NCI-H146 (cell line): ENCODE measurements at regions not wholly inside any gene's neighbourhood (a gene's known extent, or its start where the extent isn't known, plus 50 kb on each side); places are given as distances from the start of the nearest gene placed in this dataset.

Source experiments
- DNase-seq: peaks from one replicate; lab custom pipeline; 2025; lab: John Stamatoyannopoulos, UW

DNA sequence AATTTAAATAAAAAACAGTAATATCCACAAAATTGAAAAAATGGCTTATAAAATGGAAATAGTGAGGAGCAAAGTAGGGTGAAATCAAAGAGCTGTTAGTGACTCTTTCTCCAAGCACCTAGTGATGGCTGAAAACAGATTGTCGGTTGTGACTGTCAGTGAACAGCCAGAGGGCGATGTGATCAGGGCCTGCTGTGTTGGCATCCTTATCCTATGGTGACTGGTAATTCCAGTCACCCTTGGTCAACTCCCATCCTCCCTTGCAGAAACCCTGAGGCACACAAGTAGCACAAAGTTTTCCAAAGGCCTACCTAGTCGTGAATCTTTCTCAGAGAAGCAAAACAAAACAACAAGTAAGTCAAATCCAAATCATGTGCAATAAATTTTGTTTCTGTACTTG lies 599.8 kb upstream of the CXADR start:
- DNase-seq, result no peak

DNA sequence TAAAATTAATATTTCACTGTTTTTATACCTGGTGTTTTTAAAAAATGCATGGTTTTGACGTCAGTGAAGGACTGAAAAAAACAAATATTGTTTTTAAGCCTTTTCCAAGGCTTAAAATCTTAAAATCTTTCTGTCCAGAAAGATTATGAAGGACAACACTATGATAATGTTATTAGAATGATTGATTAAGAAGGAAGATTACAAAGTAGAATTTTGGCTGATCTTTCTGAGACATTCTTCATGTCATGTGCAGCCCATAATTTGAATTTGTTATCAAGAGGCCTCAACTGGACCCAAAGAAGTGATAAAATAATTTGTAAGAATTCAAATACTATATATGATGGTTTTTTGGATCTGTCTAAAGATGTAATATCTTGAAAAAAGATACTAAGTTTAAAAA lies 584.4 kb upstream of the CXADR start:
- no peak for DNase-seq

DNA sequence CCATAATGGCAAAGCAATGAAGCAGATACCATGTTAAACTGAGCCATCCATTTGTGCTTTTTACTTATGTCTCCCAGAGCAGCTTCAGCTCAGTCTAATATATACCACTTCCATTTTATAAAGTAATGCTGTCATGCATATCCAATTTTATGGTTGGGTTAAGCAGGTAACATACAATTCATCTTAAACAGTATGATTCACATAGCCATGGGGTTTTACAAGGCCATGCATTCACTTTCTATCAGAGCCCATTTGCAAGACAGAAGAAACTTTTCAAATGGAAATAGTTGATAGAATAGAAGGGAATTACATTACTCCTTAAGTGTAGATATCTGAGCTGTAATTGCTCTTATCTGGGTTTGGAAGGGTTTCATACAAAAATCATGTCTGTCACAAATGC lies 580.5 kb upstream of the CXADR start:
- no peak for DNase-seq

DNA sequence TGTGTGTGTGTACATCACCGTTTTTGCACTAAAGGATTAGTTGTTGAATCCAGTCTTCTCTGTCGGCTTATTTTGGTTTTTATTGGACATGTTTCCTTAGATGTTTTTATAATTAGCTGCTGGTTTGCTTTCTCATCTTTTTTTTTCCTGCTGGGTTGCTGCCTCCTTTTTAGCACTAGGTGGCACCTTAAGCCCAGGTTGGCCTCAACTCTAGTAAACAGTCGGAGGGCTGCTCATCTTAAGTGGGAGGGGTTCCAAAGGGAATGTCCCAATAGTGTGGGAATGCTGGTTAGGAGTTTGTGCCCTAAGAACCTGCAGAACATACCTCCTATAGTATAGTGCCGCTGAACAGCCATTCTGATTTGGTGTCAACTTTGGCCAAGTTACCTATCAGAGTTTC lies 570.1 kb upstream of the CXADR start:
- no peak for DNase-seq

DNA sequence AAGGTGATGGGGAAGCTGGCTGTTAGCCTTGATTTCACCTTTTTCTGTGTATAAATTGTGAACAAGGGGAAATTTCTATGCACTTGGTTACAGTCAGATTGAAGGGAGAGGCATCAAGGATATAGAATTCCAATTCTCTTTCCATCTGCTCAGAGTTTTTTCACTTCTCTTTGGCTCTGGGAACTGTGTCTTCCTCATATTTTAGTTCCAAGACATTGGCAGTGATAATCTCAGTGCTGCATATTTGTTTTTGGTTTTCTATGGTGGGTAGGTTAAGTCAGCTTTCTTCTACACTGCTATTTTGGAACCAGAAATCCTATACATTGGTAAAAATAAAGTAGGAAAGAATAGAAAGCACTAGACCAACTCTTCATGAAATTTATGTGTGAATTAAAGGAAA lies 569.6 kb upstream of the CXADR start:
- no peak for DNase-seq

DNA sequence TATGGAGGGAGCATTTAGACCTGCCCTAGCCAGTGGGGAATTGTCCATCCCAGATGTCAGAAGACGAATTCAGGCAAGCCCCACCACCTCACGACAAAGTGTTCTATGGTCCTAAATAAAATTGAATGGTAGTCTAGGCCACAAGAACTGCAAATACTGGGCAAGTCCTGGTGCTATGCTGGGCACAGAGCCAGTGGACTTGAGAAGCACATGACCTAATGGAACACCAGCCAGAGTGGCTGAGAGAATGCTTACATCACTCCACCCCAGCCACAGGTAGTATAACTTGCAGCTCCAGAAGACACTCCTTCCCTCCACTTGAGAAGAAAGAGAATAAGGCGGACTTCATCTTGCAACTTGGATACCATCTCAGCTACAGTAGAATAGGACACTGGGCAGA lies 567.3 kb upstream of the CXADR start:
- DNase-seq, result no peak

DNA sequence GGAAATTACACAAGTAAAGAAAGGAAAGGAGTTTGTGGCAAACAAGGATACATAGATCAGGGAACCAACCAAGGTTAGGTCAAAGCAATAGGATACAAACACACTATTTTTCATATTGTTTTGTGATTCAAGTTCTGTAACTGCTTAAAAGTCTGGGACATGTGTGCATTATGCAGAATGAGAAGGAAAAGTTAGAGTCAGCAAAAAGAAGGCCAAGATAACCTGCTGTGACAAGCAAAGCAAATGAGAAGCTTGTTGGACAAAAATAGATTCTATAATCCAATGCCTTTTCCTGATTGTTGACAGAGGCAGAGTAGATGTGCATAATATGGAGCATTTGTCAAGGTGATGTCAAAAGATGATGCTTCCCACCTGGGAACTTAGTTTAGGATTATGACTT lies 556.0 kb upstream of the CXADR start:
- DNase-seq, result no peak

DNA sequence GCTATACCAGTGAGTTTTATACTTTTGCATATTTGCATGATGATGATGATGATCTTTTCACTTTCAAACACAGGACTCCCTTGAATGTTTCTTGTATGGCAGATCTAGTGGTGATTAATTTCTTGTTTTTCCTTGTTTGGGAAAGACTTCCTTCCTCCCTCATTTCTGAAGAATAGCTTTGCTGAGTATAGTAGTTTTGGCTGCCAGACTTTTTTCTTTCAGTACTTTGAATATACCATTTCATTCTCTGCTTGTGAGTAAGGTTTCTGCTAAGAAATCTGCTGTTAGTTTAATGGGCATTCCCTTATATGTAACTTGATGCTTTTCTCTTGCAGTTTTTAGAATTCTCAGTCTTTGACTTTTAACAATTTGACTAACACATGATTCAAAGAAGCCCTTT lies 547.4 kb upstream of the CXADR start:
- no peak for DNase-seq

DNA sequence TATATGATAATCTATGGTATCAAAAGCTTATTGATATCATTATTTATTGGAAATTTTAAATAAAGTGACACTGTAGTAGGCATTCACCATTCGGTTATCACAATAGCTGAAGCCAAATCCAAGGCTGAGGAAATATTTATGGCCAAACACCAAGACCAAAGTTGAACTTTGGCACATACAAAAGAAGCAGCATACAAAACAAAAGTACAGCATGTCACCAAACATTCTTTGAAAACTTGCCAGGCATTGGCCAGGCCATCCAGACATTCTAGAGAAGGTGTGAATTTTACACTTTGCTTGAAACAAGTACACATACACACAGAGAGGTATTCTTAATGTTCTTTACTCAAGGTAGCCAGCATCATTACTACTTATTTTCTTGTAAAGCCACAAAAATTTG lies 544.4 kb upstream of the CXADR start:
- DNase-seq, result no peak

DNA sequence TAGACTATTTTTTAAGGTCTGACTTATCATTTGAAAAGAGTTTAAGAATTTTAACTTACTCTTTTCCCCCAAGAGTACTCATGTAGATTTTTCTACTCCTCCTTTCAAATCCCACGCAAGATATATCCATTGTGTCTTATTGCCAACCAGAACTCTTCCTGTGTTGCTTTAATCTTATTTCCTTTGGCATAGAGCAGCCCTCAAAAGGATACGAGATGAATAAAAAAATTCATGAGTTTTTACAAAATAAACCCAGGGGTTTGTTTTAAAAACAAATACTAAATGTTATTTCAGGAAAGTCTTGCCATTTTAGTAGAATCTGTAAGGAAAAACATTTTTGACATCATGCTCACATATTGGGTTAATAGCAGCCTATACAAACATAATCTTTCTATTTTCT lies 543.2 kb upstream of the CXADR start:
- no peak for DNase-seq

DNA sequence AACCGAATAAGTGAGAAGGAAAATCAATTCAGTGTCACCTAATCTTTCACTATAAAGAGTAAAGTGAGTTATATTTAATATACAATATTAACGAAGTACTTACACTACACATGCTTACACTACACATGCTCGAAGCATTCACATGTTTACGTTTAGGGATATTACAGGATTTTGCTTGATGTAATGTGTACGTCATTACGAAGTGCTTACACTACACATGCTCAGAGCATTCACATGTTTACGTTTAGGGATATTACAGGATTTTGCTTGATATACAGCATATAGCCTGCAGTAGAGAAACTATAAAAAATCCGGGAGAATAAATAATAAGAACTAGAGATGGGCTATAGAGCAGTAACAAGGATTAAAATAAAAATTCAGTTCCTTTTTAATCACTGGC lies 538.8 kb upstream of the CXADR start:
- no peak for DNase-seq

DNA sequence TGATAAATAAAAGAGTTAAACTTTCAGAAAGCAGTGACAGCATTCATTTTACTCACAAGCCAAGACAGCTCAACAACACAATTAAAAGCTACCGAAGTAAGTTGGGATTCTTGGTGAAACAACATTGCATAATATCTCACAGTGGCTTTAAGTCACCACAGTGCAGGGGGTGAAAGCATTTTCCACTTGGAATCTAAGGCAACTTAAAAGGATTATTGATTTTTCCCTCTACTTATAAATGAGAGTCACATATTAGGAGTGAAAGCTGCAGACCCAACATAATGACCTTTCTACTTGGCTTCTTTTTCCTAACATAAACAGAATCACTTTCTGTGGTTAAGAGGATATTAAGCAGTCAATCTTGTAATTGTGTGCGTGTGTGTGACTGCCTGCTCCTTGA lies 536.6 kb upstream of the CXADR start:
- DNase-seq, result no peak

DNA sequence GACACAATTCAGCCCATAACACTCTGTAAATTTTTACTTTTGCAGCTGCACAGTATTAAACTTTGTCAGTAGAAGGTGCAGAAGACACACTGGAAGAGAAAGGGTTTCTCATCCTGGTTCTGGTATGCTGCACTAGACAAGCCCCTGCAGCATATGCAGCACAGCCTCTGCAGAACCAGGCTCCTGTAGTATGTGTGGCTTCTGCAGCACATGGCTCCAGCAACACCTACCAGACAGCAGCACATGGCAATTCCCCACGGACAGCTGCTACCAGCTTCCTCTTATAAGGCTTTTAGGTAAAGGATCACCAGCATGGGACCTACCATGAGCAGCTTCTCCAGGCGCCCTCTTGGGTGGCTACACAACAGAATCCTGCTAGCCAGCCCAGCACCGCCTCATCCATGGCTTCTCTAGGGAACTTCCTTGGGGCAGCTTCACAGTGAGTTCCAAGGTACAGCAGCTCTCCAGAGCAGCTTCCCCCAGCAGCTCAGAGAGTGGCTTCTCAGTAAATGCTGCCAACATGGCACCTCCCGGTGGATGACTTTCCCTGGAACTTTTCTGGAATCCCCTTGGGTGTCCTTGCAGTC lies 534.4 kb upstream of the CXADR start:
- DNase-seq, result no peak

DNA sequence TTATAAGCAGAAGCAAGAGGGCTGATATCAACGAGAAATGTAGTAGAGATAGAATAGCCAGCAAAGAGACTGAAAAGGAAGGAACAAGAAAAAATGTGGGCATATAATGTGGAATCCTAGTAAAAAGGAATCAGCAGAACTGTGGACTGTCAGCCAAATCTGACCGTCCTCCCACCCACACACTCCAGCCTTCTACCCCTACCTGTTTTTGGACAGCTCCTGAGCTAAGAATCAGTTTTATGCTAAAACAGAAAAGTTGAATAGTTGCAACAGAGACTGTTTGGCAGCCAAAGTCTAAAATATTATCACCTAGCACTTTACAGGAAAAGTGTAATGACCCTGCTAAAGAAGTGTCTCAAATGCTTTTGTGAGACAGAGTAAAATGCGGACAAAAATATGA lies 533.3 kb upstream of the CXADR start:
- DNase-seq, result no peak

DNA sequence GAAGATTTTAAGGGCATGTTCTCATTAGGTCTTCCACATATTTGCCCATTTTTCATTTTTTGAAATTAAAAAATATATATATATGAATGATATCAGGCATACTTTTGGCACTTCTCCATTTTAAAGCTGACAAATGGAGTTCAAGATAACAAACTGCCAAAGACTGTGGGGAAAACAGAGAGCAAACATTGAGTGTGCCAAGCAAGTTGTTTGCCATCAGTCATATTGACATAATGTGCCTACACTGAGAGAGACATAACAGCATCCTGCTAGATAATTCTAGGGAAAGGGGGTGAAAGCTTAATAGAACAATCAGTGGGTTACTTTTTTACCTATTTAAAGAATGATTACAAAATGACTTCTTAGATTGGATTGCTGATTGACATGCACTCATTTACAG lies 529.4 kb upstream of the CXADR start:
- no peak for DNase-seq

DNA sequence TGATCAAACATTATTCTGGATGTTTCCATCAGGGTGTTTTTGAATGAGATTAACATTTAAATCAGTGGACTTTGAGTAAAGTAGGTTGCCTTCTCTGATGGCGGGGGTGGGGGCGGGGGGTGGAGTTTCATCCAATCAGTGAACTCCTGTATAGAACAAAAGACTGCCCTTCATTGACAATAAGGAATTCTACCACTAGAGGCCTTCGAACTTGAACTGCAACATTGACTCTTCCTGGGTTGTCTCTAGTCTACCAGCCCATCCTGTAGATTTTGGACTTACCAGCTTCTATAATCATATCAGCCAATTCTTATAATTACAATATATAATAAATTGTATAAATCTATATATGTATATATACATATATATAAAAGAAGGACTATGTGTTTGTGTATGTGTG lies 520.4 kb upstream of the CXADR start:
- DNase-seq, result no peak

DNA sequence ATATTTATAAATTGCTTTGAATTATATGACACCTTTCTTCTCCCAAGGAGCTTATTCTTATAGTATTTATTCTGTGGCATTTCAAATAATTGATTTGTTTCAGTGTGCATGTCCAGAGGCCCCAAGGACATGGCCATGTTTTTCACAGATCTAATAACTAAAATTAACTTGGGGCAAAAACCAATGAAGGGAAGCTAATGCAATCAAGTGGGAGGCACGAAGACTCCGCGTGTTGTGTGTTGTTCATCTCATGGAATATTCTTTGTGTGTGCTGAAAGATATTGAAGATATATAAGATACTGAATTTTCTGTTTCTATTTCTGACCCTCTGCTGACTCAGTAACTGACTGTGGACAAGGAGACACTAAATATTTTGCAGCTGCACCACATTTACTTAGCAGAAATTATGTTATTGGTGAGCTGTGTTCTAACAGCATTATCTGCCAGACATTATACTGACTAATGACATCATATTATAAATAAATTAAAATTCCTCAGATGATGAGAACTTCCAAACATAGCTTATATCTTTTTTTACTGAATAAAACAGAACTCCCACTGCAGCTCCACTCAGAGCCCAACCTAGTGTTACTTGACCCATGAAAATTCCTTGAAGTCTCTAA lies 519.3 kb upstream of the CXADR start:
- DNase-seq, result no peak

DNA sequence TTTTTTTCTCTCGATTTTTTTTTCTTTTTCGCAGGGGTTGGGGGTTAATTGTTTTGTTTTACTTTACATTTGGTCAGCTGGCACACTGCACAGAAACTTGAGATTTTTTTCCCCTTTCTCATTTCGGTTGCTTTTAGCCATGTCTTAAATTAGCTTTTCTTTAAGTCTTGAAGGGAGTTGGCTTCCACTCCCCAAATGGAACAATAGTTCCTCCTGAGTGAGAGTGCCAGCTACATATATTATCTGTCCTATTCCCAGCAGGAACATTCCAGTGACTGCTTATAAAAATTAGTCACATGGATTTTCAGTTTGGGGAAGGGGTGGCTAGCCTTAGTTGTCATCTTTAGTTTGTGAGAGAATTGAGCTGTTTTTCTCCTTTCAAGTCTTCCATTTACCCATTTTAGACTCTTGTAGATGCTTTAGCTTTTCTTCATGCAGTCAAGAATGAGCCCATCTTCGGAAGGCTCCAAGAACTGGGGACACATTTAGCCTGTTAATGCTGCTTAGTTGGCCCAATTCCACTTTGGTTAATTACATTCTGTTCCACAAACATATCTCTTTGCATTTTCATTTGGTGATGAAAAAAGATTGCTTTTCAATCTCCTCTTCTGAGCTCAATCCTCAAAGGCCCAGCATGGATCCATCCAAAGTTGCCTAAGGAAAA lies 510.1 kb upstream of the CXADR start:
- DNase-seq, result no peak

DNA sequence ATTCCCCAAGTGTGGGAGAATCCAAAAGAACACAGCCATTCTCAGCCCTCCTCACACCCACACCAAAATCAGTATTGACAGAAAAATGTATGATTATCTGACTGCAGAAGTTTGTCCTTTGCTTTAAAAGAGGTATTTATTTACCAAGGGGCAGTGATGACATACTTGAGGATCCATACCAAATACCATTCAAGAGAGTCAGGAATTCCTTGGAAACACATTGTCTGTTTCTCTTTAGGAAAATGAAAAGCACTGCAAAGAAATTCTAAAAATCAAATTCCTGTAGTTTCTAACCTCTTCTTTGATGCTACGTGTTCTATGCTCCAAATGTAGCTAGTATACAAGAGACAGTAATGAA lies 509.6 kb upstream of the CXADR start:
- no peak for DNase-seq

DNA sequence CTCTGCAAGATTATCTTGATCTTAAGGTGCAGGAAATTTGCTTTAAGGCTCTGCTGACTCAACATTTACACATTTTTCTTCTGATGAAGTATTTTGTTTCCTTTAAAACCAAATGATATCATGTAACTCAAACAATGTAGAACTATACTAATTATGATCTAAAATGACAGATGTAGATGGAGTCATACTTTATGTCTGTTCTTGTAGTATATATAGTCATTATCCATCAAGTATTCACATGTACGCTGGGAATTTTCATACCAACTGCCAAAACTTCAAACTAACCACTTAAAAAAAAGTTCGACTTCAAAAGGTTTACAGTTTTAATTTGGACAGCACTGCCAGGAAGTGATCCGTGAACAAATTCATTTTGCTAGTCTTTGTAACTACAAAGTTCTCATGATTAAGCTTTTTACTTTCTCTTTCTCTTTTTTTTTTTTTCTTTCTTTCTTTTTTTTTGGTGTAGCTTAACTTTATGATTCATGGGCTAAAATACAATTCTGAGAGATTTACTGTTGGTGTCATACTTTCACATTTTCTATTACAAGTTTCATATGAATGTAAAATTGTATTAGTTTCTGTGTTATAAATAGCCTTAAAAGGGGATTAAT lies 509.0 kb upstream of the CXADR start:
- no peak for DNase-seq

DNA sequence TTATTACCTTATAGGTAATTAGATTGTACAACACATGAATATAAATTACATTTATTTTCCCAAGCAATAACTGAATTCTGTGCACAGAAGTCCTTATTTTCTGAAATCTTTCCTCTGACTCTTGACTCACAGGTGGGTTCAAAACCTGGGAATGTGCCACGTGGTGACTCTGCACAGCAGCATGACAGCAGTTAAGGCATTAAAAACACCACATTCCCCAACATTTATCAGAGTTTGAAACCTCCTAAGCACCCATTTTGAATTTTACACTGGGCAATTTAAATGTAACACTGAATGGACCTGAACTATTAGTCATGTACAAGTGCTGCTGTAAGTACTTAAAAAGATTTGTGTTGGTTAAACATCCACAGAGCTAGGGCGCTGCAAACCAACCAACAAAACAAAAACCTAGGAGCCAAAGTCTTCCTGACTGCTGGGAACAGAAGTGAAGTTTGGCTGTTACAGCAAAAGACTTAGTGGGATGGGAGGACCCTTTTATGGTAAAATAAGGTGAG lies 480.6 kb upstream of the CXADR start:
- DNase-seq, result no peak

DNA sequence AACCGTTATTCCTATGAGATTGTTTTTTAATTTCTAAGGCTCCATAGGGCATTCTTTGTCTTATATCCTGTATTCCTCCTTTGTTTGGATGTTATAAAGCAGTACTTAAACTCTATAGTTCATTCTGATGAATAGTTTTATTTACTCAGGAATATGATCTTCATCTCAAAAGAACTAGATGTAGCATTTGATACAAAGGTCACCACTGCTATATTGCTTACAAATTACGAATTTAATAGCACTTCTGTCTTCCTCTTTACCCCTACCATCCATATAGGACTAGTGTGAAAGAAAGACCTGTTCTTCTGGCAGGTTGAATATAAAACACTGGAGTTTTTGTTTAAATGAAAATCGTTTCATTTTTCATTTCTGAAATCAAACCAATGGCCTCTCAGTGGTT lies 468.1 kb upstream of the CXADR start:
- DNase-seq, result no peak

DNA sequence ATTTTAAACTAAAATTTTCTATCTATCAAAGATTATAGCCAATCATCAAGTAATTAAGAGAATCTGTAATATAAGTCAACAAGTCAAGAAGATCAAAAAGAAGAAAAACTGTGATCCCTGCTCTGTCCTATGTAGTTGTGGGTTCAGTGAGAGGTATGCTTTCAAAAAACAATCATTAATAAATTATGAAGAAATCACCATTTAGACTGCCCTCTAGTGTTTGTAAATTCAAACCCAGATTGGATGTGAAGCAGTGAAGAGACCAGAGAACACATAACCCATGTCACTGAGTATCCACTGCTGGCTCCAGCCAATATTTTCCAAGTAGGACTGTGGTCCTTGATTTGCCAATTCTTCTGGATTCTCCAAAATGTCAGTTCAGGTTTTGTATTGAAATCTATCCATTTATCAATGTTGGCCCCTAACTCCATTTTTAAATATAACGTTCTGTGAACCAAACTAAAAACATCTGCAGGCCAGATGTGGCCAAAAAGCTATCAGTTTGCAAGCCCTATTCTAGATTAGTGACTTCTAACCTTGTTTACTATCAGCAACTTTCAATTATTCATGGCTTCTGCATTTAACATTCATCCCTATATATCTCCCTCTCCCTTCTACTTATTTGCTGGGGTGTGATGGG lies 467.5 kb upstream of the CXADR start:
- no peak for DNase-seq
